H7 (cell line): ENCODE measurements at regions not wholly inside any gene's neighbourhood (a gene's known extent, or its start where the extent isn't known, plus 50 kb on each side); places are given as distances from the start of the nearest gene placed in this dataset.
"Not testable (repeated sequence)": the region's sequence is repeated elsewhere in the genome, so short reads cannot be mapped to it uniquely, and the experiment has no call there.

ENCODE experiments used
- DNase-seq: peaks from one replicate; pipeline ENCODE4 v3.0.0; 2012
- H3K27me3 ChIP-seq: 2 replicates; pipeline ENCODE4 v1.6.0; 2011; ENCODE audit warnings: mild to moderate bottlenecking, low read length; ENCODE audit not compliant: control insufficient read depth, insufficient read depth
- H3K36me3 ChIP-seq: replicated peaks from 2 replicates; pipeline ENCODE4 v1.5.1; 2011; ENCODE audit warnings: low read length; ENCODE audit not compliant: control insufficient read depth, insufficient read depth
- H3K4me3 ChIP-seq: 2 replicates; pipeline ENCODE4 v1.5.1; 2011; ENCODE audit warnings: low read depth, mild to moderate bottlenecking, control low read depth, low read length, moderate library complexity; ENCODE audit not compliant: insufficient read depth

GRCh38 chr6:19608546-19608945 is 228.6 kb upstream of the ID4 start:
- no peak overlapping the region for H3K4me3 ChIP-seq
- no peak for DNase-seq
- no peaks in the 10 kb centered on the region for H3K27me3 ChIP-seq
- H3K36me3 ChIP-seq: no peaks in the 10 kb centered on the region

- no peak for DNase-seq
- H3K4me3 ChIP-seq: no peak overlapping the region
- H3K27me3 ChIP-seq: no peaks in the 10 kb centered on the region
- no peaks in the 10 kb centered on the region for H3K36me3 ChIP-seq
Observed at GRCh38 chr6:19609972-19610641, 227.1 kb upstream of the ID4 start.

GRCh38 chr6:19612672-19613466 is 224.3 kb upstream of the ID4 start:
- H3K27me3 ChIP-seq, DNase-seq, H3K36me3 ChIP-seq, H3K4me3 ChIP-seq: not testable (repeated sequence)

GRCh38 chr6:19613678-19614077 is 223.5 kb upstream of the ID4 start:
- H3K27me3 ChIP-seq: no peaks in the 10 kb centered on the region
- DNase-seq: no peak
- no peaks in the 10 kb centered on the region for H3K36me3 ChIP-seq
- H3K4me3 ChIP-seq: no peak overlapping the region

- no peaks in the 10 kb centered on the region for H3K27me3 ChIP-seq
- no peak for DNase-seq
Observed at GRCh38 chr6:19616022-19616421, 221.1 kb upstream of the ID4 start.

GRCh38 chr6:19632230-19632629 is 204.9 kb upstream of the ID4 start:
- no peak for DNase-seq
- Histone ChIP-seq H3K27me3 (no peaks in the 10 kb centered on the region), H3K4me3 (no peak overlapping the region), H3K36me3 (no peaks in the 10 kb centered on the region)

More at GRCh38 chr6:19616022-19616421, 221.1 kb upstream of the ID4 start:
- Histone ChIP-seq H3K36me3 (no peaks in the 10 kb centered on the region), H3K4me3 (no peak overlapping the region)

- H3K36me3 ChIP-seq: no peaks in the 10 kb centered on the region
- H3K27me3 ChIP-seq: no peaks in the 10 kb centered on the region
- H3K4me3 ChIP-seq: no peak overlapping the region
- no peak for DNase-seq
Observed at GRCh38 chr6:19632786-19633185, 204.4 kb upstream of the ID4 start.

- Histone ChIP-seq H3K4me3 (no peak overlapping the region), H3K27me3 (no peaks in the 10 kb centered on the region), H3K36me3 (no peaks in the 10 kb centered on the region)
- DNase-seq: no peak
Observed at GRCh38 chr6:19635728-19636127, 201.4 kb upstream of the ID4 start.

- H3K36me3 ChIP-seq: no peaks in the 10 kb centered on the region
- H3K27me3 ChIP-seq: no peaks in the 10 kb centered on the region
- DNase-seq: no peak
Observed at GRCh38 chr6:19637010-19637409, 200.2 kb upstream of the ID4 start.

GRCh38 chr6:19638931-19639330 is 198.2 kb upstream of the ID4 start:
- Histone ChIP-seq H3K36me3 (no peaks in the 10 kb centered on the region), H3K27me3 (no peaks in the 10 kb centered on the region), H3K4me3 (no peak overlapping the region)
- no peak for DNase-seq

More at GRCh38 chr6:19637010-19637409, 200.2 kb upstream of the ID4 start:
- H3K4me3 ChIP-seq: no peak overlapping the region

GRCh38 chr6:19643287-19643686 is 193.9 kb upstream of the ID4 start:
- Histone ChIP-seq H3K27me3 (no peaks in the 10 kb centered on the region; the same call in 1 of the 2 replicates), H3K4me3 (no peak overlapping the region), H3K36me3 (no peaks in the 10 kb centered on the region)
- no peak for DNase-seq

GRCh38 chr6:19643713-19644112 is 193.5 kb upstream of the ID4 start:
- Histone ChIP-seq H3K36me3 (no peaks in the 10 kb centered on the region), H3K27me3 (no peaks in the 10 kb centered on the region; the same call in 1 of the 2 replicates), H3K4me3 (no peak overlapping the region)
- DNase-seq: no peak

- no peak for DNase-seq
- H3K27me3 ChIP-seq: no peaks in the 10 kb centered on the region
- H3K36me3 ChIP-seq: no peaks in the 10 kb centered on the region
- no peak overlapping the region for H3K4me3 ChIP-seq
Observed at GRCh38 chr6:19655744-19656143, 181.4 kb upstream of the ID4 start.

- Histone ChIP-seq H3K36me3 (no peaks in the 10 kb centered on the region), H3K4me3 (no peak overlapping the region), H3K27me3 (no peaks in the 10 kb centered on the region)
- DNase-seq: no peak
Observed at GRCh38 chr6:19660123-19660910, 176.9 kb upstream of the ID4 start.

GRCh38 chr6:19662911-19663310 is 174.3 kb upstream of the ID4 start:
- no peak for DNase-seq

More at GRCh38 chr6:19662911-19663310, 174.3 kb upstream of the ID4 start:
- Histone ChIP-seq H3K36me3 (no peaks in the 10 kb centered on the region), H3K27me3 (no peaks in the 10 kb centered on the region), H3K4me3 (no peak overlapping the region)
